Left ventricle myocardium inferior (tissue), 1 donor: ENCODE measurements at regions not wholly inside any gene's neighbourhood (a gene's known extent, or its start where the extent isn't known, plus 50 kb on each side); places are given as distances from the start of the nearest gene placed in this dataset.

ENCODE experiments used
- DNase-seq: peaks from one replicate; pipeline ENCODE4 v3.0.0-alpha.2; 2020
- H3K27ac ChIP-seq: fragments of 200-600 bp; replicated peaks from 2 replicates; pipeline ENCODE4 v1.8.0; 2021
- H3K27me3 ChIP-seq: fragments of 200-600 bp; 2 replicates; pipeline ENCODE4 v1.8.0; 2021; ENCODE audit warnings: low read depth
- H3K36me3 ChIP-seq: fragments of 200-600 bp; 2 replicates; pipeline ENCODE4 v1.8.0; 2021
- H3K4me1 ChIP-seq: fragments of 200-600 bp; 2 replicates; pipeline ENCODE4 v1.8.0; 2021
- H3K4me3 ChIP-seq: fragments of 200-600 bp; 2 replicates; pipeline ENCODE4 v1.8.0; 2021; ENCODE audit warnings: mild to moderate bottlenecking, moderate library complexity
- H3K9me3 ChIP-seq: fragments of 200-600 bp; replicated peaks from 2 replicates; pipeline ENCODE4 v1.8.0; 2021
- intact Hi-C: fragments of 100-400 bp; cut with micrococcal nuclease; formaldehyde crosslinking; loops from one replicate; pipeline ENCODE4 v1.11.0; 2022
- TF ChIP-seq, protein P1 (sequence below): fragments of 200-600 bp; IDR thresholded peaks from 2 replicates; pipeline ENCODE4 v1.8.0; 2021; ENCODE audit warnings: antibody characterized with exemption, mild to moderate bottlenecking, borderline replicate concordance
- donor health status: DM: no; HTN: yes; CAD: no; lungs with severe emphysema.

GRCh38 chr10:44294726-44295412 is 90.0 kb downstream of the CXCL12 start:
- TF ChIP-seq, protein P1, sequence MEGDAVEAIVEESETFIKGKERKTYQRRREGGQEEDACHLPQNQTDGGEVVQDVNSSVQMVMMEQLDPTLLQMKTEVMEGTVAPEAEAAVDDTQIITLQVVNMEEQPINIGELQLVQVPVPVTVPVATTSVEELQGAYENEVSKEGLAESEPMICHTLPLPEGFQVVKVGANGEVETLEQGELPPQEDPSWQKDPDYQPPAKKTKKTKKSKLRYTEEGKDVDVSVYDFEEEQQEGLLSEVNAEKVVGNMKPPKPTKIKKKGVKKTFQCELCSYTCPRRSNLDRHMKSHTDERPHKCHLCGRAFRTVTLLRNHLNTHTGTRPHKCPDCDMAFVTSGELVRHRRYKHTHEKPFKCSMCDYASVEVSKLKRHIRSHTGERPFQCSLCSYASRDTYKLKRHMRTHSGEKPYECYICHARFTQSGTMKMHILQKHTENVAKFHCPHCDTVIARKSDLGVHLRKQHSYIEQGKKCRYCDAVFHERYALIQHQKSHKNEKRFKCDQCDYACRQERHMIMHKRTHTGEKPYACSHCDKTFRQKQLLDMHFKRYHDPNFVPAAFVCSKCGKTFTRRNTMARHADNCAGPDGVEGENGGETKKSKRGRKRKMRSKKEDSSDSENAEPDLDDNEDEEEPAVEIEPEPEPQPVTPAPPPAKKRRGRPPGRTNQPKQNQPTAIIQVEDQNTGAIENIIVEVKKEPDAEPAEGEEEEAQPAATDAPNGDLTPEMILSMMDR = no peak
- Histone ChIP-seq H3K9me3 (no peaks in the 10 kb centered on the region), H3K27ac (peak overlapping the region; percentile 86), H3K27me3 (no peaks in the 10 kb centered on the region), H3K4me3 (no peak overlapping the region), H3K36me3 (no peaks in the 10 kb centered on the region), H3K4me1 (peaks cover 18% of the 10 kb centered on the region)
- intact Hi-C loops = no loop called here
- DNase-seq = no peak

DNA sequence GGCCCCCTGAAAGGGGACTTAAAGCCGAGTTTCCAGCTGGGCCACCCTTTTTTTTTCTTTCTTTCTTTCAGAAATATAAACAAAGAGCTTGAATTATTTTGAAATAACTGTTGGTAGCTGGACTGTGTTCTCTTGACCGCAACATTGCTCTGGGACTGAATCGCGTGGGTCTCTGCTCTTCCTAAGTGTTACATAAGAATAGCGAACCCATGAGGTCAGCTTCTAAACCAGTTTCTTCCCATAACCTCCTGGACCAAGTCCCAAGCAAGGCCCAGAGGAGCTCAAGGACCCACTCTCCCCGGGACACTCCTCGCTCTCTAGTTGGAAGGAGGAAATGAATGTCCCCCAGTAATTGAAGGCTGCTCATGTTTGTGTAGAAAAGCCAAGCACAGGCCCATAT is 91.1 kb downstream of the CXCL12 start:
- Histone ChIP-seq H3K4me1 (peaks cover 18% of the 10 kb centered on the region), H3K36me3 (no peaks in the 10 kb centered on the region), H3K27ac (peak overlapping the region; percentile 86), H3K27me3 (no peaks in the 10 kb centered on the region), H3K9me3 (no peaks in the 10 kb centered on the region), H3K4me3 (peak overlapping the region; percentile 46)
- peak; percentile 60 for DNase-seq
- TF ChIP-seq, protein P1 = no peak
- intact Hi-C loops = no loop called here

- TF ChIP-seq, protein P1 = no peak
- peak; percentile 23 for DNase-seq
- Histone ChIP-seq H3K4me1 (peaks cover 18% of the 10 kb centered on the region), H3K27ac (peak overlapping the region; percentile 86), H3K4me3 (peak overlapping the region; percentile 46), H3K36me3 (no peaks in the 10 kb centered on the region), H3K9me3 (no peaks in the 10 kb centered on the region), H3K27me3 (no peaks in the 10 kb centered on the region)
- intact Hi-C loops = no loop called here
Observed at GRCh38 chr10:44293306-44293778, 91.6 kb downstream of the CXCL12 start.

DNA sequence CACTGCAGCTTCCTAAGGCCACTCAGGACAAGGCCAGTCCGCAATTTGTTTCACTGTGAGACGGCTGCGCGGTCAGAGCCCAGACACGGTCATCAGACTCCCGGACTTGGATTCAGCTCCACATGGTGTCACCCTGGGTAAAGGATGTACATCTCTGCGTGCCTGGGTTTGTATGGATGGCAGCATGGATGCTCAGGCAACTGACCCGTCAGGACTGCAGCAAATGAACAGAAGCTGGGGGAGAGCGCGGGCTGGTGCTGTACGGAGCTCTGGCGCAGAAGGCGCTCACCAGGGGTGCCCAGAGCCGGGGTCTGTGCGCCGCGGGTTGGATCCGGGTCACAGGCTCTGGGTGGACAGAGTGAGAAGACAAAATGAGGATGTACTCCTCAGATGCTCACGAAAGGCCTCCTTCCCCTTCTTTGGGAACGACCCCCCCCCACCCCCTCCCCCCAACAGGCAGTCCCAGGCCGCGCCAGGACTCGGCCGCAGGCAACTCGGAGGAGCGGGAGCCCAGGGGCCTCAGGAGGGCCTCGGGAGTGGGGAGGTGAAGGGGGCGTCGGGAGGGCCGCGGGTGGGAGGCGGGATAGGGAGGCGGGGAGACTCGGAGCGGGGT is 92.4 kb downstream of the CXCL12 start:
- DNase-seq = no peak
- H3K27me3 ChIP-seq = no peaks in the 10 kb centered on the region
- no peak overlapping the region for H3K4me3 ChIP-seq
- no peaks in the 10 kb centered on the region for H3K36me3 ChIP-seq
- intact Hi-C loops = no loop called here
- H3K27ac ChIP-seq = peak overlapping the region; percentile 5
- H3K4me1 ChIP-seq = peaks cover 18% of the 10 kb centered on the region
- TF ChIP-seq, protein P1 = no peak
- no peaks in the 10 kb centered on the region for H3K9me3 ChIP-seq

DNA sequence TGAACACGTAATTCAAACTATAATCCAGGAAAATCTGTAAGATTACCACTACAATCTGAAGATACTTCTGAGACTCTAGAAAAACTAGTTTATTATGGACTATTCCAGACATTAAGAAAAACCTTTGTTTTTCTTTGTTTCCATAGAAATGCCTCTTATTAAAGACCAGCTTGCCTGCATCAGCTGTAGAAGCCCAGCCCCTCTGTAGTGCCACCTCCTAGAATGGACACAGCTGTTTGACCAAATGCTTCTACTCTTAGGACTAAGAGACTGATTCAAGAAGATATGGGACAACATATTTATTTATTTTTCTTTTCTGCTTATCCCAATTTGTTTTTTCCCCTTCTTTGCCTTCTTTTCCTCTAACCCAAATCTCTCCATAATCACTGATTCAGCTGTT is 93.8 kb downstream of the CXCL12 start:
- no peak for DNase-seq
- Histone ChIP-seq H3K36me3 (no peaks in the 10 kb centered on the region), H3K4me3 (no peak overlapping the region), H3K27ac (no peak overlapping the region), H3K27me3 (no peaks in the 10 kb centered on the region), H3K4me1 (peaks cover 28% of the 10 kb centered on the region), H3K9me3 (no peaks in the 10 kb centered on the region)
- TF ChIP-seq, protein P1 = no peak
- intact Hi-C loops = no loop called here
